BJ (cell line): ENCODE measurements at regions not wholly inside any gene's neighbourhood (a gene's known extent, or its start where the extent isn't known, plus 50 kb on each side); places are given as distances from the start of the nearest gene placed in this dataset.

Experiments used
- CTCF ChIA-PET: fragments of 350-600 bp; formaldehyde crosslinking; extraction: SDS; loops from one replicate; lab custom pipeline; 2021; ENCODE audit warnings: antibody characterized with exemption, inconsistent platforms; lab: Yijun Ruan, JAX
- POLR2A ChIA-PET: fragments of 300-600 bp; sonication (Branson Sonifier 250); formaldehyde crosslinking; extraction: SDS; loops from one replicate; lab custom pipeline; 2021; ENCODE audit warnings: antibody characterized with exemption; lab: Charles Lee
- DNase-seq: peaks from one replicate; pipeline ENCODE4 v3.0.0-alpha.2; 2011; ENCODE audit warnings: low read depth
- H3K27me3 ChIP-seq: 2 replicates; pipeline ENCODE4 v1.6.0; 2011; ENCODE audit warnings: low read length; ENCODE audit not compliant: control insufficient read depth, insufficient read depth
- H3K36me3 ChIP-seq: 2 replicates; pipeline ENCODE4 v1.5.1; 2011; ENCODE audit warnings: low read length; ENCODE audit not compliant: control insufficient read depth, insufficient read depth
- H3K4me3 ChIP-seq: 2 replicates; pipeline ENCODE4 v1.5.1; 2011; ENCODE audit warnings: low read depth, mild to moderate bottlenecking, control low read depth, low read length
- CTCF ChIP-seq: IDR thresholded peaks from 2 replicates; pipeline ENCODE4 v1.5.1; 2011; ENCODE audit warnings: low read depth, mild to moderate bottlenecking, control low read depth, inconsistent platforms, low read length, moderate library complexity; ENCODE audit not compliant: insufficient read depth

GRCh38 chr3:74426571-74426970, 187.9 kb downstream of the CNTN3 start:
- TF ChIP-seq CTCF = no peak
- Histone ChIP-seq H3K4me3 (no peak overlapping the region), H3K27me3 (no peaks in the 10 kb centered on the region), H3K36me3 (no peaks in the 10 kb centered on the region)
- ChIA-PET POLR2A (interaction anchor here (0.6 kb wide), 1 partner anchor 25 kb away, joined by 3 read pairs; no protein-coding TSS in a partner anchor), CTCF (no interaction called here)
- DNase-seq = no peak

- TF ChIP-seq CTCF = no peak
- CTCF ChIA-PET = no interaction called here
- Histone ChIP-seq H3K36me3 (no peaks in the 10 kb centered on the region), H3K27me3 (no peaks in the 10 kb centered on the region), H3K4me3 (no peak overlapping the region)
- POLR2A ChIA-PET = no interaction called here
- DNase-seq = no peak
Measured at GRCh38 chr3:74423867-74424266, 190.6 kb downstream of the CNTN3 start.

- no peaks in the 10 kb centered on the region for H3K27me3 ChIP-seq
- ChIA-PET CTCF (interaction anchor here (0.8 kb wide), 1 partner anchor 11 kb away, joined by 3 read pairs; no protein-coding TSS in a partner anchor), POLR2A (no interaction called here)
- no peak overlapping the region for H3K4me3 ChIP-seq
- TF ChIP-seq CTCF = no peak
- no peak for DNase-seq
- no peaks in the 10 kb centered on the region for H3K36me3 ChIP-seq
Measured at GRCh38 chr3:74420538-74421124, 193.8 kb downstream of the CNTN3 start.

- no peak for DNase-seq
- H3K4me3 ChIP-seq = no peak overlapping the region
- CTCF ChIA-PET = no interaction called here
- POLR2A ChIA-PET = no interaction called here
- no peak for TF ChIP-seq CTCF
- H3K27me3 ChIP-seq = no peaks in the 10 kb centered on the region
- H3K36me3 ChIP-seq = no peaks in the 10 kb centered on the region
Measured at GRCh38 chr3:74415731-74416130, 198.7 kb downstream of the CNTN3 start.

GRCh38 chr3:74413547-74414241, 200.8 kb downstream of the CNTN3 start:
- no peak for TF ChIP-seq CTCF
- Histone ChIP-seq H3K36me3 (no peaks in the 10 kb centered on the region), H3K4me3 (no peak overlapping the region), H3K27me3 (no peaks in the 10 kb centered on the region)
- CTCF ChIA-PET = interaction anchor here (1.6 kb wide), 1 partner anchor 11 kb away, joined by 4 read pairs; no protein-coding TSS in a partner anchor
- no peak for DNase-seq
- POLR2A ChIA-PET = no interaction called here
